H9 (cell line): ENCODE measurements at regions not wholly inside any gene's neighbourhood (a gene's known extent, or its start where the extent isn't known, plus 50 kb on each side); places are given as distances from the start of the nearest gene placed in this dataset.

Experiments
- DNase-seq: peaks from one replicate; pipeline ENCODE4 v3.0.0-alpha.2; 2017
- H2AFZ ChIP-seq: one replicate; pipeline ENCODE4 v1.6.1; 2013; ENCODE audit warnings: mild to moderate bottlenecking, low read length, control low read depth, moderate library complexity
- H2AK5ac ChIP-seq: 2 replicates; pipeline ENCODE4 v1.6.1; 2013; ENCODE audit warnings: low read length, control low read depth, mixed read lengths; ENCODE audit not compliant: insufficient read length
- H2BK120ac ChIP-seq: one replicate; pipeline ENCODE4 v1.6.1; 2013; ENCODE audit warnings: low read depth, mild to moderate bottlenecking, low read length, control low read depth, inconsistent platforms; ENCODE audit not compliant: poor library complexity, severe bottlenecking
- H2BK12ac ChIP-seq: 2 replicates; pipeline ENCODE4 v1.6.1; 2013; ENCODE audit warnings: low read length, control low read depth, mixed read lengths, low read depth; ENCODE audit not compliant: insufficient read length
- H2BK15ac ChIP-seq: 2 replicates; pipeline ENCODE4 v1.6.1; 2013; ENCODE audit warnings: low read depth, low read length, control low read depth
- H2BK20ac ChIP-seq: one replicate; pipeline ENCODE4 v1.6.1; 2013; ENCODE audit warnings: low read depth, mild to moderate bottlenecking, low read length, control low read depth, inconsistent platforms; ENCODE audit not compliant: poor library complexity, severe bottlenecking
- H2BK5ac ChIP-seq: 2 replicates; pipeline ENCODE4 v1.6.1; 2013; ENCODE audit warnings: low read length, control low read depth, mixed read lengths; ENCODE audit not compliant: insufficient read length
- H3K14ac ChIP-seq: 2 replicates; pipeline ENCODE4 v1.6.1; 2013; ENCODE audit warnings: low read length, control low read depth; ENCODE audit not compliant: insufficient read depth
- H3K18ac ChIP-seq: 2 replicates; pipeline ENCODE4 v1.6.1; 2013; ENCODE audit warnings: low read depth, mild to moderate bottlenecking, mixed read lengths, low read length, control low read depth; ENCODE audit not compliant: insufficient read length
- H3K23ac ChIP-seq: 2 replicates; pipeline ENCODE4 v1.6.1; 2013; ENCODE audit warnings: low read length, control low read depth, mixed read lengths, low read depth; ENCODE audit not compliant: insufficient read length
- H3K23me2 ChIP-seq: 2 replicates; pipeline ENCODE4 v1.6.1; 2013; ENCODE audit warnings: low read depth, mild to moderate bottlenecking, mixed read lengths, low read length, control low read depth; ENCODE audit not compliant: insufficient read length, poor library complexity, severe bottlenecking
- H3K27ac ChIP-seq: 2 replicates; pipeline ENCODE4 v1.5.1; 2013; ENCODE audit warnings: low read length, control low read depth, mixed read lengths, low read depth; ENCODE audit not compliant: insufficient read length
- H3K27me3 ChIP-seq: 2 replicates; pipeline ENCODE4 v1.6.1; 2013; ENCODE audit warnings: low read length, control low read depth, inconsistent platforms; ENCODE audit not compliant: insufficient read depth
- H3K4ac ChIP-seq: 2 replicates; pipeline ENCODE4 v1.6.1; 2013; ENCODE audit warnings: low read depth, mild to moderate bottlenecking, control low read depth, inconsistent platforms, low read length, moderate library complexity
- H3K4me1 ChIP-seq: 2 replicates; pipeline ENCODE4 v1.6.1; 2013; ENCODE audit warnings: low read length, control low read depth, inconsistent platforms; ENCODE audit not compliant: insufficient read depth
- H3K4me2 ChIP-seq: 2 replicates; pipeline ENCODE4 v1.6.1; 2013; ENCODE audit warnings: low read length, control low read depth, mixed read lengths; ENCODE audit not compliant: insufficient read length, insufficient read depth
- H3K56ac ChIP-seq: 2 replicates; pipeline ENCODE4 v1.6.1; 2013; ENCODE audit warnings: low read depth, mild to moderate bottlenecking, mixed read lengths, low read length, control low read depth; ENCODE audit not compliant: insufficient read length
- H3K79me1 ChIP-seq: 2 replicates; pipeline ENCODE4 v1.6.1; 2013; ENCODE audit warnings: low read depth, mild to moderate bottlenecking, moderate library complexity, low read length, control low read depth, inconsistent platforms; ENCODE audit not compliant: insufficient read depth, poor library complexity, severe bottlenecking
- H3K79me2 ChIP-seq: 2 replicates; pipeline ENCODE4 v1.6.1; 2013; ENCODE audit warnings: low read length, control low read depth, inconsistent platforms; ENCODE audit not compliant: insufficient read depth
- H3K9ac ChIP-seq: 2 replicates; pipeline ENCODE4 v1.6.1; 2013; ENCODE audit warnings: low read length, control low read depth, mixed read lengths; ENCODE audit not compliant: insufficient read length; ENCODE audit errors: extremely low read depth
- H3K9me3 ChIP-seq: one replicate; pipeline ENCODE4 v1.6.1; 2013; ENCODE audit warnings: low read depth, low read length, inconsistent platforms; ENCODE audit not compliant: control insufficient read depth
- H3T11ph ChIP-seq: one replicate; pipeline ENCODE4 v1.6.1; 2013; ENCODE audit warnings: mild to moderate bottlenecking, low read length, control low read depth, inconsistent platforms
- H4K20me1 ChIP-seq: one replicate; pipeline ENCODE4 v1.6.1; 2013; ENCODE audit not compliant: control insufficient read depth, insufficient read length, insufficient read depth
- H4K5ac ChIP-seq: 2 replicates; pipeline ENCODE4 v1.6.1; 2013; ENCODE audit warnings: low read depth, mild to moderate bottlenecking, mixed read lengths, low read length, control low read depth; ENCODE audit not compliant: insufficient read length
- H4K8ac ChIP-seq: replicated peaks from 2 replicates; pipeline ENCODE4 v1.6.1; 2013; ENCODE audit warnings: low read length, control low read depth, mixed read lengths, low read depth; ENCODE audit not compliant: insufficient read length
- H4K91ac ChIP-seq: 2 replicates; pipeline ENCODE4 v1.6.1; 2013; ENCODE audit warnings: low read depth, mild to moderate bottlenecking, moderate library complexity, mixed read lengths, low read length, control low read depth; ENCODE audit not compliant: insufficient read length
- H3K27ac Mint-ChIP-seq, 3 experiments: 2 replicates in 2 of 3; 3 replicates in 1 of 3; pipeline ENCODE4 v1.8.0; 2020 to 2021; ENCODE audit warnings: mixed read lengths in 3 of 3, mild to moderate bottlenecking in 1 of 3, moderate library complexity in 1 of 3
- H3K27me3 Mint-ChIP-seq: 2 replicates; pipeline ENCODE4 v1.8.0; 2021; ENCODE audit warnings: low read depth, mild to moderate bottlenecking, moderate library complexity, mixed read lengths
- H3K36me3 Mint-ChIP-seq, 3 experiments: 2 replicates in 2 of 3; 3 replicates in 1 of 3; pipeline ENCODE4 v1.8.0; 2020 to 2021; ENCODE audit warnings: low read depth in 3 of 3, mixed read lengths in 3 of 3; ENCODE audit not compliant: insufficient read depth in 1 of 3
- H3K4me1 Mint-ChIP-seq, 2 experiments: 2 replicates each; pipeline ENCODE4 v1.8.0; 2020; ENCODE audit warnings: mixed read lengths in 2 of 2
- H3K4me3 Mint-ChIP-seq, 2 experiments: 2 replicates in 1 of 2; 3 replicates in 1 of 2; pipeline ENCODE4 v1.8.0; 2020 to 2021; ENCODE audit warnings: mild to moderate bottlenecking in 2 of 2, mixed read lengths in 2 of 2, moderate library complexity in 1 of 2
- H3K9me3 Mint-ChIP-seq, 2 experiments: 2 replicates in 1 of 2; 3 replicates in 1 of 2; pipeline ENCODE4 v1.8.0; 2020; ENCODE audit warnings: mild to moderate bottlenecking in 2 of 2, mixed read lengths in 2 of 2, moderate library complexity in 1 of 2
- CTCF ChIP-seq: fragments of 200-600 bp; sonication (generic); conservative IDR thresholded peaks from 3 replicates; pipeline ENCODE4 v1.8.0; 2021; ENCODE audit warnings: antibody characterized with exemption, mild to moderate bottlenecking
- WGBS: extraction: QIAGEN DNeasy Blood & Tissue Kit; methylation state at CpG from one replicate; pipeline ENCODE4 v1.1.7; 2013; ENCODE audit warnings: missing lambda C conversion rate, low lambda C conversion rate, mixed read lengths; ENCODE audit not compliant: insufficient read length; ENCODE audit errors: extremely low coverage; 5-methylcytosine and 5-hydroxymethylcytosine counted together

GRCh38 chr21:24096651-24097050, 1510.6 kb downstream of the MRPL39 start:
- Histone ChIP-seq H3K14ac (no peak overlapping the region), H3K79me2 (no peaks in the 10 kb centered on the region), H3K27ac (no peak overlapping the region), H2BK120ac (no peak overlapping the region), H3K23me2 (no peaks in the 10 kb centered on the region), H3K4me2 (no peak overlapping the region), H3K79me1 (no peaks in the 10 kb centered on the region), H2BK20ac (no peak overlapping the region), H2AK5ac (no peak overlapping the region), H2BK5ac (no peak overlapping the region), H3K27me3 (no peaks in the 10 kb centered on the region), H3T11ph (no peak overlapping the region), H3K4me1 (no peaks in the 10 kb centered on the region), H4K20me1 (no peaks in the 10 kb centered on the region), H2AFZ (no peak overlapping the region), H3K9me3 (no peaks in the 10 kb centered on the region), H3K18ac (no peak overlapping the region), H3K23ac (no peak overlapping the region), H3K9ac (no peak overlapping the region), H4K5ac (no peak overlapping the region), H3K4ac (no peak overlapping the region), H4K8ac (no peak overlapping the region), H2BK12ac (no peak overlapping the region), H2BK15ac (no peak overlapping the region), H3K56ac (no peak overlapping the region), H4K91ac (no peak overlapping the region)
- Mint-ChIP-seq H3K36me3 (peaks cover 0 to 19% (median 0%) of the 10 kb centered on the region in 3 experiments; a peak in 2 of 7 replicates), H3K4me1 (no peaks in the 10 kb centered on the region), H3K27ac (no peak overlapping the region), H3K4me3 (no peak overlapping the region), H3K27me3 (no peaks in the 10 kb centered on the region; the same call in 1 of the 2 replicates), H3K9me3 (peaks cover 69 to 77% of the 10 kb centered on the region in 2 experiments)
- no peak for DNase-seq
- WGBS: no CpG with 5 or more reads among the region's 1 CpG
- no peak for TF ChIP-seq CTCF
